Neural cell (in vitro differentiated cells): ENCODE measurements at regions not wholly inside any gene's neighbourhood (a gene's known extent, or its start where the extent isn't known, plus 50 kb on each side); places are given as distances from the start of the nearest gene placed in this dataset.

ENCODE experiments used
- H2AFZ ChIP-seq: fragments of 200-600, 300-800 bp; sonication (generic), shearing (Covaris generic); 2 replicates; pipeline ENCODE4 v1.6.0; 2014; ENCODE audit warnings: low read depth, mild to moderate bottlenecking, antibody characterized with exemption, low read length, moderate library complexity
- H3F3A ChIP-seq: fragments of 200-600 bp; shearing (Covaris generic); 2 replicates; pipeline ENCODE4 v1.6.1; 2016; ENCODE audit warnings: mild to moderate bottlenecking, moderate library complexity, mixed read lengths, antibody characterized with exemption, low read length; ENCODE audit not compliant: insufficient read depth, poor library complexity, severe bottlenecking
- H3K27ac ChIP-seq: fragments of 200-600, 300-800 bp; sonication (generic), shearing (Covaris generic); 2 replicates; pipeline ENCODE4 v1.5.1; 2014; ENCODE audit warnings: mild to moderate bottlenecking, low read length, moderate library complexity
- H3K27me3 ChIP-seq: fragments of 300-800, 200-600 bp; sonication (generic), shearing (Covaris generic); 2 replicates; pipeline ENCODE4 v1.6.0; 2014; ENCODE audit warnings: mild to moderate bottlenecking, low read depth, low read length, moderate library complexity; ENCODE audit not compliant: insufficient read depth
- H3K36me3 ChIP-seq: fragments of 300-800, 200-600 bp; sonication (generic), shearing (Covaris generic); 2 replicates; pipeline ENCODE4 v1.5.1; 2014; ENCODE audit warnings: mild to moderate bottlenecking, antibody characterized with exemption, low read length, moderate library complexity; ENCODE audit not compliant: insufficient read depth
- H3K4me2 ChIP-seq: fragments of 300-800, 200-600 bp; sonication (generic), shearing (Covaris generic); 2 replicates; pipeline ENCODE4 v1.6.0; 2014; ENCODE audit warnings: mild to moderate bottlenecking, low read length
- H3K4me3 ChIP-seq: fragments of 300-800, 200-600 bp; sonication (generic), shearing (Covaris generic); 2 replicates; pipeline ENCODE4 v1.5.1; 2014; ENCODE audit warnings: mild to moderate bottlenecking, low read length, moderate library complexity
- H3K79me2 ChIP-seq: fragments of 200-600 bp; shearing (Covaris generic); replicated peaks from 2 replicates; pipeline ENCODE4 v1.6.0; 2014; ENCODE audit warnings: mild to moderate bottlenecking, low read length, moderate library complexity; ENCODE audit not compliant: insufficient read depth
- H3K9ac ChIP-seq: fragments of 300-800, 200-600 bp; sonication (generic), shearing (Covaris generic); 2 replicates; pipeline ENCODE4 v1.6.1; 2016; ENCODE audit warnings: mild to moderate bottlenecking, low read length, mixed read lengths
- H3K9me2 ChIP-seq: fragments of 200-600 bp; shearing (Covaris generic); 2 replicates; pipeline ENCODE4 v1.6.1; 2016; ENCODE audit warnings: mild to moderate bottlenecking, low read length, mixed read lengths; ENCODE audit not compliant: insufficient read depth
- H3K9me3 ChIP-seq: fragments of 200-600, 300-800 bp; sonication (generic), shearing (Covaris generic); 2 replicates; pipeline ENCODE4 v1.6.1; 2016; ENCODE audit warnings: mild to moderate bottlenecking, mixed run types, low read length, moderate library complexity, mixed read lengths
- H4K20me1 ChIP-seq: fragments of 200-600 bp; shearing (Covaris generic); 2 replicates; pipeline ENCODE4 v1.6.1; 2016; ENCODE audit warnings: mild to moderate bottlenecking, mixed run types; ENCODE audit not compliant: insufficient read depth
- CTCF ChIP-seq: fragments of 450-650 bp; IDR thresholded peaks from 2 replicates; pipeline ENCODE4 v1.5.1; 2014; ENCODE audit warnings: antibody characterized with exemption, mild to moderate bottlenecking, moderate library complexity; ENCODE audit not compliant: poor library complexity, severe bottlenecking
- EP300 ChIP-seq: fragments of 450-650 bp; conservative IDR thresholded peaks from 2 replicates; pipeline ENCODE4 v1.6.1; 2014; ENCODE audit warnings: antibody characterized with exemption, mild to moderate bottlenecking, moderate library complexity; ENCODE audit not compliant: poor library complexity, severe bottlenecking
- EZH2 ChIP-seq: fragments of 200-600, 300-800 bp; shearing (Covaris generic), sonication (generic); IDR thresholded peaks from 2 replicates; pipeline ENCODE4 v1.6.1; 2014; ENCODE audit warnings: antibody characterized with exemption, low read length, borderline replicate concordance, mild to moderate bottlenecking; ENCODE audit not compliant: insufficient read depth, poor library complexity, severe bottlenecking
- MXI1 ChIP-seq: fragments of 450-650 bp; conservative IDR thresholded peaks from 2 replicates; pipeline ENCODE4 v1.6.1; 2014; ENCODE audit warnings: antibody characterized with exemption, mild to moderate bottlenecking; ENCODE audit not compliant: poor library complexity, severe bottlenecking
- POLR2AphosphoS5 ChIP-seq: IDR thresholded peaks from 2 replicates; pipeline ENCODE4 v1.6.1; 2012
- RAD21 ChIP-seq: fragments of 450-650 bp; conservative IDR thresholded peaks from 2 replicates; pipeline ENCODE4 v1.6.1; 2014; ENCODE audit warnings: antibody characterized with exemption, mild to moderate bottlenecking, moderate library complexity
- SMC3 ChIP-seq: fragments of 450-650 bp; conservative IDR thresholded peaks from 2 replicates; pipeline ENCODE4 v1.6.1; 2014; ENCODE audit warnings: antibody characterized with exemption, mild to moderate bottlenecking, moderate library complexity; ENCODE audit not compliant: poor library complexity
- TAF1 ChIP-seq: IDR thresholded peaks from 2 replicates; pipeline ENCODE4 v1.6.1; 2012; ENCODE audit warnings: low read depth
- TF ChIP-seq, protein P1 (sequence below): IDR thresholded peaks from 2 replicates; pipeline ENCODE4 v1.6.1; 2012; ENCODE audit warnings: borderline replicate concordance

- no peak overlapping the region for H3K9ac ChIP-seq
- H3F3A ChIP-seq = no peaks in the 10 kb centered on the region
- H3K27me3 ChIP-seq = no peaks in the 10 kb centered on the region
- no peaks in the 10 kb centered on the region for H3K9me3 ChIP-seq
- H3K4me3 ChIP-seq = no peak overlapping the region
- no peaks in the 10 kb centered on the region for H4K20me1 ChIP-seq
- no peak overlapping the region for H3K27ac ChIP-seq
- no peak for TF ChIP-seq CTCF
- TF ChIP-seq TAF1 = no peak
- TF ChIP-seq, protein P1, sequence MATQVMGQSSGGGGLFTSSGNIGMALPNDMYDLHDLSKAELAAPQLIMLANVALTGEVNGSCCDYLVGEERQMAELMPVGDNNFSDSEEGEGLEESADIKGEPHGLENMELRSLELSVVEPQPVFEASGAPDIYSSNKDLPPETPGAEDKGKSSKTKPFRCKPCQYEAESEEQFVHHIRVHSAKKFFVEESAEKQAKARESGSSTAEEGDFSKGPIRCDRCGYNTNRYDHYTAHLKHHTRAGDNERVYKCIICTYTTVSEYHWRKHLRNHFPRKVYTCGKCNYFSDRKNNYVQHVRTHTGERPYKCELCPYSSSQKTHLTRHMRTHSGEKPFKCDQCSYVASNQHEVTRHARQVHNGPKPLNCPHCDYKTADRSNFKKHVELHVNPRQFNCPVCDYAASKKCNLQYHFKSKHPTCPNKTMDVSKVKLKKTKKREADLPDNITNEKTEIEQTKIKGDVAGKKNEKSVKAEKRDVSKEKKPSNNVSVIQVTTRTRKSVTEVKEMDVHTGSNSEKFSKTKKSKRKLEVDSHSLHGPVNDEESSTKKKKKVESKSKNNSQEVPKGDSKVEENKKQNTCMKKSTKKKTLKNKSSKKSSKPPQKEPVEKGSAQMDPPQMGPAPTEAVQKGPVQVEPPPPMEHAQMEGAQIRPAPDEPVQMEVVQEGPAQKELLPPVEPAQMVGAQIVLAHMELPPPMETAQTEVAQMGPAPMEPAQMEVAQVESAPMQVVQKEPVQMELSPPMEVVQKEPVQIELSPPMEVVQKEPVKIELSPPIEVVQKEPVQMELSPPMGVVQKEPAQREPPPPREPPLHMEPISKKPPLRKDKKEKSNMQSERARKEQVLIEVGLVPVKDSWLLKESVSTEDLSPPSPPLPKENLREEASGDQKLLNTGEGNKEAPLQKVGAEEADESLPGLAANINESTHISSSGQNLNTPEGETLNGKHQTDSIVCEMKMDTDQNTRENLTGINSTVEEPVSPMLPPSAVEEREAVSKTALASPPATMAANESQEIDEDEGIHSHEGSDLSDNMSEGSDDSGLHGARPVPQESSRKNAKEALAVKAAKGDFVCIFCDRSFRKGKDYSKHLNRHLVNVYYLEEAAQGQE = no peak
- TF ChIP-seq EZH2 = no peak
- TF ChIP-seq SMC3 = no peak
- TF ChIP-seq EP300 = no peak
- TF ChIP-seq MXI1 = no peak
- no peak for TF ChIP-seq RAD21
- TF ChIP-seq POLR2AphosphoS5 = no peak
- no peaks in the 10 kb centered on the region for H3K36me3 ChIP-seq
- no peaks in the 10 kb centered on the region for H3K9me2 ChIP-seq
- H3K79me2 ChIP-seq = no peaks in the 10 kb centered on the region
- no peak overlapping the region for H2AFZ ChIP-seq
- no peak overlapping the region for H3K4me2 ChIP-seq
Measured at GRCh38 chr12:58433959-58434358, 486.3 kb downstream of the LRIG3 start.

GRCh38 chr12:58434726-58435125, 485.6 kb downstream of the LRIG3 start:
- H4K20me1 ChIP-seq = no peaks in the 10 kb centered on the region
- no peaks in the 10 kb centered on the region for H3K36me3 ChIP-seq
- H3K9me3 ChIP-seq = no peaks in the 10 kb centered on the region
- H2AFZ ChIP-seq = no peak overlapping the region
- H3K4me2 ChIP-seq = no peak overlapping the region
- H3F3A ChIP-seq = no peaks in the 10 kb centered on the region
- H3K27ac ChIP-seq = no peak overlapping the region
- no peaks in the 10 kb centered on the region for H3K27me3 ChIP-seq
- no peak overlapping the region for H3K9ac ChIP-seq
- no peak overlapping the region for H3K4me3 ChIP-seq
- H3K9me2 ChIP-seq = no peaks in the 10 kb centered on the region
- no peak for TF ChIP-seq POLR2AphosphoS5
- TF ChIP-seq SMC3 = no peak
- TF ChIP-seq, protein P1 = no peak
- no peak for TF ChIP-seq RAD21
- TF ChIP-seq MXI1 = no peak
- no peak for TF ChIP-seq CTCF
- no peak for TF ChIP-seq EP300
- no peak for TF ChIP-seq TAF1
- H3K79me2 ChIP-seq = no peaks in the 10 kb centered on the region
